GM19468 (cell line): ENCODE measurements at regions not wholly inside any gene's neighbourhood (a gene's known extent, or its start where the extent isn't known, plus 50 kb on each side); places are given as distances from the start of the nearest gene placed in this dataset.

Source experiments
- ATAC-seq: cut with Tn5 transposase; IDR thresholded peaks from one replicate; pipeline ENCODE4 v1.9.1; 2021; ENCODE audit warnings: mild to moderate bottlenecking, moderate library complexity, moderate number of reproducible peaks; ENCODE audit not compliant: unreplicated experiment; ENCODE audit errors: extremely low read depth

GRCh38 chr4:107192601-107193000 lies 156.5 kb upstream of the DKK2 start:
- no peak for ATAC-seq

- ATAC-seq, result no peak
Observed at GRCh38 chr4:107187091-107187490, 151.0 kb upstream of the DKK2 start.

- ATAC-seq, result peak; percentile 93
Observed at GRCh38 chr4:107183155-107183774, 147.2 kb upstream of the DKK2 start.

- ATAC-seq, result no peak
Observed at GRCh38 chr4:107182347-107182746, 146.2 kb upstream of the DKK2 start.

- no peak for ATAC-seq
Observed at GRCh38 chr4:107166873-107167450, 130.8 kb upstream of the DKK2 start.

- no peak for ATAC-seq
Observed at GRCh38 chr4:107166181-107166580, 130.1 kb upstream of the DKK2 start.

GRCh38 chr4:107164962-107165475 lies 128.9 kb upstream of the DKK2 start:
- ATAC-seq, result no peak

GRCh38 chr4:107156443-107156842 lies 120.3 kb upstream of the DKK2 start:
- no peak for ATAC-seq

GRCh38 chr4:107155366-107155765 lies 119.3 kb upstream of the DKK2 start:
- no peak for ATAC-seq

- ATAC-seq, result no peak
Observed at GRCh38 chr4:107153956-107154355, 117.8 kb upstream of the DKK2 start.

- ATAC-seq, result no peak
Observed at GRCh38 chr4:107153228-107153627, 117.1 kb upstream of the DKK2 start.

GRCh38 chr4:107151173-107151572 lies 115.1 kb upstream of the DKK2 start:
- ATAC-seq, result no peak

GRCh38 chr4:107148904-107149303 lies 112.8 kb upstream of the DKK2 start:
- ATAC-seq, result no peak

- ATAC-seq, result no peak
Observed at GRCh38 chr4:107147873-107148272, 111.8 kb upstream of the DKK2 start.

GRCh38 chr4:107138433-107138832 lies 102.3 kb upstream of the DKK2 start:
- no peak for ATAC-seq

GRCh38 chr4:107133965-107134653 lies 98.0 kb upstream of the DKK2 start:
- ATAC-seq, result no peak

- ATAC-seq, result no peak
Observed at GRCh38 chr4:107131295-107131694, 95.2 kb upstream of the DKK2 start.

- ATAC-seq, result no peak
Observed at GRCh38 chr4:107130157-107130556, 94.0 kb upstream of the DKK2 start.

GRCh38 chr4:107129611-107130010 lies 93.5 kb upstream of the DKK2 start:
- no peak for ATAC-seq

- no peak for ATAC-seq
Observed at GRCh38 chr4:107129076-107129475, 93.0 kb upstream of the DKK2 start.

- no peak for ATAC-seq
Observed at GRCh38 chr4:107128116-107128515, 92.0 kb upstream of the DKK2 start.
